Lower lobe of right lung (tissue), 2 donors: ENCODE measurements at regions not wholly inside any gene's neighbourhood (a gene's known extent, or its start where the extent isn't known, plus 50 kb on each side); places are given as distances from the start of the nearest gene placed in this dataset.

Experiments
- ATAC-seq, 2 donors: fragments of 200-7000 bp; cut with Tn5 transposase; one replicate each; pipeline ENCODE4 v1.9.1; 2020 to 2022; ENCODE audit warnings: mild to moderate bottlenecking in 2 of 2, moderate library complexity in 2 of 2
- DNase-seq: peaks from one replicate; pipeline ENCODE4 v3.0.0-alpha.2; 2020
- H3K27ac ChIP-seq: fragments of 200-600 bp; one replicate; pipeline ENCODE4 v1.8.0; 2022
- H3K27me3 ChIP-seq: fragments of 200-600 bp; one replicate; pipeline ENCODE4 v1.8.0; 2022; ENCODE audit warnings: low read depth
- H3K36me3 ChIP-seq: fragments of 200-600 bp; one replicate; pipeline ENCODE4 v1.8.0; 2022; ENCODE audit warnings: mild to moderate bottlenecking
- H3K4me1 ChIP-seq: fragments of 200-600 bp; one replicate; pipeline ENCODE4 v1.8.0; 2022
- H3K4me3 ChIP-seq: fragments of 200-600 bp; one replicate; pipeline ENCODE4 v1.8.0; 2022; ENCODE audit warnings: mild to moderate bottlenecking
- H3K9me3 ChIP-seq: fragments of 200-600 bp; one replicate; pipeline ENCODE4 v1.8.0; 2022
- CTCF ChIP-seq: fragments of 200-600 bp; IDR thresholded peaks from one replicate; pipeline ENCODE4 v1.8.0; 2022; ENCODE audit warnings: antibody characterized with exemption, mild to moderate bottlenecking
- intact Hi-C: fragments of 100-400 bp; cut with DNase I; formaldehyde crosslinking; loops from one replicate; pipeline ENCODE4 v1.11.0; 2022
- donor health status: DM: no; HTN: yes; CAD: no; lungs with severe emphysema.

GRCh38 chr2:21260311-21260710, 136.5 kb downstream of the TDRD15 start:
- no peaks in the 10 kb centered on the region for H3K36me3 ChIP-seq
- no peak for DNase-seq
- H3K27me3 ChIP-seq, result no peaks in the 10 kb centered on the region
- no peak overlapping the region for H3K4me3 ChIP-seq
- no peak for ATAC-seq
- no peak overlapping the region for H3K27ac ChIP-seq
- no peaks in the 10 kb centered on the region for H3K4me1 ChIP-seq
- TF ChIP-seq CTCF, result no peak
- intact Hi-C loops, result no loop called here
- H3K9me3 ChIP-seq, result no peaks in the 10 kb centered on the region

GRCh38 chr2:21261591-21261990, 137.8 kb downstream of the TDRD15 start:
- Histone ChIP-seq H3K27me3 (no peaks in the 10 kb centered on the region), H3K36me3 (no peaks in the 10 kb centered on the region), H3K4me1 (no peaks in the 10 kb centered on the region), H3K4me3 (no peak overlapping the region), H3K9me3 (no peaks in the 10 kb centered on the region), H3K27ac (no peak overlapping the region)
- intact Hi-C loops, result no loop called here
- DNase-seq (no peak), ATAC-seq (no peak)
- no peak for TF ChIP-seq CTCF

- no peaks in the 10 kb centered on the region for H3K9me3 ChIP-seq
- TF ChIP-seq CTCF, result no peak
- intact Hi-C loops, result no loop called here
- H3K27me3 ChIP-seq, result no peaks in the 10 kb centered on the region
- H3K27ac ChIP-seq, result no peak overlapping the region
- H3K4me1 ChIP-seq, result no peaks in the 10 kb centered on the region
- H3K36me3 ChIP-seq, result no peaks in the 10 kb centered on the region
- no peak for ATAC-seq
- no peak overlapping the region for H3K4me3 ChIP-seq
- DNase-seq, result no peak
These were observed 138.7 kb downstream of the TDRD15 start for GRCh38 chr2:21262426-21262940.

GRCh38 chr2:21263622-21264021, 139.9 kb downstream of the TDRD15 start:
- intact Hi-C loops, result no loop called here
- Histone ChIP-seq H3K27ac (no peak overlapping the region), H3K9me3 (no peaks in the 10 kb centered on the region), H3K4me3 (no peak overlapping the region), H3K36me3 (no peaks in the 10 kb centered on the region), H3K4me1 (no peaks in the 10 kb centered on the region), H3K27me3 (no peaks in the 10 kb centered on the region)
- ATAC-seq (no peak), DNase-seq (no peak)
- TF ChIP-seq CTCF, result no peak

GRCh38 chr2:21265752-21266151, 142.0 kb downstream of the TDRD15 start:
- Histone ChIP-seq H3K4me1 (no peaks in the 10 kb centered on the region), H3K9me3 (no peaks in the 10 kb centered on the region), H3K27me3 (no peaks in the 10 kb centered on the region), H3K36me3 (no peaks in the 10 kb centered on the region), H3K27ac (no peak overlapping the region), H3K4me3 (no peak overlapping the region)
- no peak for DNase-seq
- intact Hi-C loops, result no loop called here
- ATAC-seq, result no peak
- TF ChIP-seq CTCF, result no peak
